Calu3 (cell line): ENCODE measurements at regions not wholly inside any gene's neighbourhood (a gene's known extent, or its start where the extent isn't known, plus 50 kb on each side); places are given as distances from the start of the nearest gene placed in this dataset.

Source experiments
- BruUV-seq: library from RNA; stranded (reverse); fragments of 400-500 nt; replicated peaks from 2 replicates; lab custom pipeline; 2021; lab: Mats Ljungman, UMichigan
- CTCF ChIA-PET: fragments of 300-600 bp; sonication (Branson Sonifier 250); formaldehyde crosslinking; loops from one replicate; lab custom pipeline; 2022; ENCODE audit warnings: antibody characterized with exemption; lab: Charles Lee
- DNase-seq: peaks from one replicate; pipeline ENCODE4 v3.0.0; 2022
- H3K27ac Mint-ChIP-seq: one replicate; pipeline ENCODE4 v1.8.0; 2022; ENCODE audit warnings: mixed read lengths; ENCODE audit not compliant: unreplicated experiment
- H3K27me3 Mint-ChIP-seq: one replicate; pipeline ENCODE4 v1.8.0; 2022; ENCODE audit warnings: mixed read lengths; ENCODE audit not compliant: unreplicated experiment
- H3K36me3 Mint-ChIP-seq: one replicate; pipeline ENCODE4 v1.8.0; 2022; ENCODE audit warnings: mild to moderate bottlenecking, moderate library complexity, mixed read lengths; ENCODE audit not compliant: insufficient read depth, unreplicated experiment
- H3K4me1 Mint-ChIP-seq: one replicate; pipeline ENCODE4 v1.8.0; 2022; ENCODE audit warnings: mild to moderate bottlenecking, low read depth, mixed read lengths; ENCODE audit not compliant: unreplicated experiment
- H3K4me3 Mint-ChIP-seq: one replicate; pipeline ENCODE4 v1.8.0; 2022; ENCODE audit warnings: mild to moderate bottlenecking, low read depth, moderate library complexity, mixed read lengths; ENCODE audit not compliant: unreplicated experiment
- H3K9me3 Mint-ChIP-seq: one replicate; pipeline ENCODE4 v1.8.0; 2022; ENCODE audit warnings: low read depth, mixed read lengths; ENCODE audit not compliant: unreplicated experiment
- intact Hi-C: fragments of 100-400 bp; cut with micrococcal nuclease; formaldehyde crosslinking; loops from one replicate; pipeline ENCODE4 v1.10.0; 2022; ENCODE audit not compliant: unreplicated experiment
- TF ChIP-seq, protein P1 (sequence below): fragments of 200-600 bp; IDR thresholded peaks from one replicate; pipeline ENCODE4 v1.8.0; 2022; ENCODE audit warnings: antibody characterized with exemption; ENCODE audit not compliant: unreplicated experiment

DNA sequence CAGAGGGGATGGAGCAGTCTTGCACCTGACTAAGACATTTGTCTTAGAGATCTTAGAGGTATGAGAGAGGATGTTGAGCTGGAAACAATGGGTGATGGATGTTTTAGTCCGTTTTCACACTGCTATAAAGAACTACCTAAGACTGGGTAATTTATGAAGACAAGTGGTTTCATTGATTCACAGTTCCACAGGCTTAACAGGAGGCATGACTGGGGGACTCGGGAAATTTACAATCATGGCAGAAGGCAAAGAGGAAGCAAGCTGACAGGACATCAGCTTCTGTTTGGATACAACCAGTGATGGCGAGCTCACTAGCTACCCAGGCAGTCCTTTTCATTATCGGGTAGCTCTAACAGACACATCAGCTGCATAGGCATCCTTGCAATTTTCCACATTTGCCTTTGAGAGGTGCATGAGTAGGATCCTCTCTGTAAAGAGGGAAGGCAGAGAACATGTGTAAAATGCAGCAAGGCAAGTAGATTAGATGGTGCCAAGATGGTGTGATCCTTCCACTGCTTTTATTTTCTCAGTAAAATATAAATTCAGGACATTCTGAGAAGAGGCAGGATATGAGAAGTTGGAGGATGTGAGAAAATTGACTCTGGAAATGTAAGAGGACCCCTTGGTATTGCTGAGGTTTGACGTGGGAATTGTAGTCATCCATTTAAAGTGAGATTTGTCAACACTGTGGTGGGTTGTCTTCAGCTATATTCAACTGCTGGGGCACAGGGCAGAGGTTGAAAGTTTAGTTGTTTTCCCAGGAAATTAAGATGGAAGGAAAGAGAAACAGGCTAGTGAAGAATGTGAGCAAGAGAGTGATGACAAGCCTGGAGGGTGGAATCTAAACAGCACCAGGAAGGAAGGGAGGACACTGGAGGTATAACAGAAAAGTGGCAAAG is 1140.0 kb upstream of the AUTS2 start:
- H3K4me3 Mint-ChIP-seq, result no peak overlapping the region
- no peak overlapping the region for H3K27ac Mint-ChIP-seq
- H3K27me3 Mint-ChIP-seq, result no peaks in the 10 kb centered on the region
- no peak for DNase-seq
- H3K36me3 Mint-ChIP-seq, result no peaks in the 10 kb centered on the region
- TF ChIP-seq, protein P1, sequence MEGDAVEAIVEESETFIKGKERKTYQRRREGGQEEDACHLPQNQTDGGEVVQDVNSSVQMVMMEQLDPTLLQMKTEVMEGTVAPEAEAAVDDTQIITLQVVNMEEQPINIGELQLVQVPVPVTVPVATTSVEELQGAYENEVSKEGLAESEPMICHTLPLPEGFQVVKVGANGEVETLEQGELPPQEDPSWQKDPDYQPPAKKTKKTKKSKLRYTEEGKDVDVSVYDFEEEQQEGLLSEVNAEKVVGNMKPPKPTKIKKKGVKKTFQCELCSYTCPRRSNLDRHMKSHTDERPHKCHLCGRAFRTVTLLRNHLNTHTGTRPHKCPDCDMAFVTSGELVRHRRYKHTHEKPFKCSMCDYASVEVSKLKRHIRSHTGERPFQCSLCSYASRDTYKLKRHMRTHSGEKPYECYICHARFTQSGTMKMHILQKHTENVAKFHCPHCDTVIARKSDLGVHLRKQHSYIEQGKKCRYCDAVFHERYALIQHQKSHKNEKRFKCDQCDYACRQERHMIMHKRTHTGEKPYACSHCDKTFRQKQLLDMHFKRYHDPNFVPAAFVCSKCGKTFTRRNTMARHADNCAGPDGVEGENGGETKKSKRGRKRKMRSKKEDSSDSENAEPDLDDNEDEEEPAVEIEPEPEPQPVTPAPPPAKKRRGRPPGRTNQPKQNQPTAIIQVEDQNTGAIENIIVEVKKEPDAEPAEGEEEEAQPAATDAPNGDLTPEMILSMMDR, result no peak
- CTCF ChIA-PET, result no interaction called here
- BruUV-seq, result no TSS peak
- H3K4me1 Mint-ChIP-seq, result no peaks in the 10 kb centered on the region
- peaks cover 13% of the 10 kb centered on the region for H3K9me3 Mint-ChIP-seq
- intact Hi-C loops, result no loop called here

DNA sequence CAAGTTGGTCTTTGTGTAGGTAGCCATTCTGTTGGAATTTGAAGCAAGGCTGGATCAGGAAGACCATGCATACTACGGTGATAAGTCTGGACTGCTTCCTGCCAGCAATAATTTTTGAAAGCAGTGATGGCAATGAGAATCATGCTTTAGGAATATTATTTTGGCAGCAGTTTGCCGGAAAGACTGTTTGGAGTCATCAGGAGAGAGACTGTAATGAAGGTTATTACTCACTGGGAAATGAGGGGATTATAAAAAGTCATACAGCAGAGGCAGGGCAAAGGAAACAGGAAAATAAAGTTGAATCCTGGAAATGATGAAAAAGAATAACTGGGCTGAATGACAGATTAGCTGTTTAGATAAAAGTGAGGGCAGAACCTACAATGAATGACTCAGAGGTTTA is 1136.8 kb upstream of the AUTS2 start:
- no peaks in the 10 kb centered on the region for H3K27me3 Mint-ChIP-seq
- no peaks in the 10 kb centered on the region for H3K4me1 Mint-ChIP-seq
- CTCF ChIA-PET, result no interaction called here
- no TSS peak for BruUV-seq
- no peak overlapping the region for H3K27ac Mint-ChIP-seq
- DNase-seq, result no peak
- intact Hi-C loops, result no loop called here
- TF ChIP-seq, protein P1, result no peak
- H3K4me3 Mint-ChIP-seq, result no peak overlapping the region
- peaks cover 13% of the 10 kb centered on the region for H3K9me3 Mint-ChIP-seq
- H3K36me3 Mint-ChIP-seq, result no peaks in the 10 kb centered on the region

DNA sequence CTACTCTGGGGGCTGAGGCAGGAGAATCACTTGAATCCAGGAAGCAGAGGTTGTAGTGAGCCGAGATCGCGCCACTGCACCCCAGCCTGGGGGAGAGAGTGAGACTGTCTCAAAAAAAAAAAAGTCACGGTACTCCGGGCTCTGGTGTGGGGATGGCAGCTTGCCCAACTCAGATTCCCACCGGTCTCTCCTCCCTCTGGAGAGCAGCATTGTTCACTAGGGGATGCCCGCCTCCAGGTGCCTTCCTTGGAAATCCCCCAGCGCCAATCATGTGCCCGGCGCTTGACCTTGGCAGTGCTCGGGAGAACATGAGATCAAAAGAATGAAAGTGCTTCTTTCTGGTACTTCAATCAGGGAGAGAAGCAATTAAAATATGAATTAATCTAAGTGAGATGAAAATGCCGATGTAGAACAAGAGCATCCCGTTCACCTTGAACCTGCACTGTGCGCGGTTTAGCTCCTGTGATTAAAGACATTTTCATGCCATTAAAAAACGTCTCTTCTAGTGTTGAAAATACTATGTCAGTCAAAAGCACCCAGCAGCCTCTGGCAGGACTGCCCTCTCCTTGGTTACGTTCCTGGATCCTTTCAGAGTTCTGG is 1127.3 kb upstream of the AUTS2 start:
- no peak overlapping the region for H3K4me3 Mint-ChIP-seq
- H3K36me3 Mint-ChIP-seq, result no peaks in the 10 kb centered on the region
- H3K4me1 Mint-ChIP-seq, result no peaks in the 10 kb centered on the region
- TF ChIP-seq, protein P1, result no peak
- H3K27me3 Mint-ChIP-seq, result no peaks in the 10 kb centered on the region
- H3K27ac Mint-ChIP-seq, result no peak overlapping the region
- intact Hi-C loops, result no loop called here
- no peak for DNase-seq
- CTCF ChIA-PET, result no interaction called here
- no TSS peak for BruUV-seq
- peaks cover 14% of the 10 kb centered on the region for H3K9me3 Mint-ChIP-seq

DNA sequence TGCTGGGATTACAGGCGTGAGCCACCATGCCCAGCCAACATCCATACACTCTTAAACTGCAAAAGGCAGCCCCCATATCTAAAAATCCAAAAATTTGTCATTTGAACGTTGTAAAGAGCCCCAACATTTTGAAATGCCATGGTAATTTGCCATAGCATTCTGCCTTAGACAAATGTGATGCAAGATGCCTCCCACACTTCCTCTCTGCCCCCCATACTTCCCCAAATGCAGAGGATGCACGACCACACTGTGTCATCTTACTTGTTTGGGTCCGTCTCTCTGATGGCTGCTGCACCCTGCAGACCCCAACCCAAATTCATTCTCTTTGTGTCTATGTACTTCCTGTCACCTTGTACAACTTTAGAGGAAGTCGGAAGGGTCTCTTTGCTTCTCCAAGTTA is 1125.6 kb upstream of the AUTS2 start:
- TF ChIP-seq, protein P1, result no peak
- no peaks in the 10 kb centered on the region for H3K4me1 Mint-ChIP-seq
- H3K27me3 Mint-ChIP-seq, result no peaks in the 10 kb centered on the region
- no peak overlapping the region for H3K27ac Mint-ChIP-seq
- no peak for DNase-seq
- peaks cover 11% of the 10 kb centered on the region for H3K9me3 Mint-ChIP-seq
- CTCF ChIA-PET, result no interaction called here
- no peak overlapping the region for H3K4me3 Mint-ChIP-seq
- no peaks in the 10 kb centered on the region for H3K36me3 Mint-ChIP-seq
- BruUV-seq, result no TSS peak
- intact Hi-C loops, result no loop called here
